T-helper 17 cell (primary cell): ENCODE measurements at regions not wholly inside any gene's neighbourhood (a gene's known extent, or its start where the extent isn't known, plus 50 kb on each side); places are given as distances from the start of the nearest gene placed in this dataset.

Experiments used
- ATAC-seq: fragments of 150-1000 bp; cut with Tn5 transposase; 2 replicates; pipeline ENCODE4 v1.10.0; 2021; ENCODE audit warnings: mild to moderate bottlenecking, moderate library complexity
- DNase-seq, 3 donors: peaks; one replicate each; pipeline versions ENCODE4 v3.0.0 to v3.0.0-alpha.2; 2020 to 2021
- H3K9me3 ChIP-seq: one replicate; pipeline ENCODE4 v1.7.0; 2013; ENCODE audit warnings: low read length, mild to moderate bottlenecking; ENCODE audit not compliant: control insufficient read depth, poor library complexity, severe bottlenecking
- H3K27ac Mint-ChIP-seq: one replicate; pipeline ENCODE4 v1.8.0; 2022; ENCODE audit warnings: mild to moderate bottlenecking, moderate library complexity, mixed read lengths
- H3K27me3 Mint-ChIP-seq: one replicate; pipeline ENCODE4 v1.8.0; 2022; ENCODE audit warnings: mixed read lengths
- H3K36me3 Mint-ChIP-seq: one replicate; pipeline ENCODE4 v1.8.0; 2022; ENCODE audit warnings: low read depth, mixed read lengths
- H3K4me1 Mint-ChIP-seq: one replicate; pipeline ENCODE4 v1.8.0; 2022; ENCODE audit warnings: mild to moderate bottlenecking, mixed read lengths
- H3K4me3 Mint-ChIP-seq: one replicate; pipeline ENCODE4 v1.8.0; 2022; ENCODE audit warnings: mild to moderate bottlenecking, moderate library complexity, mixed read lengths

- Mint-ChIP-seq H3K4me1 (no peaks in the 10 kb centered on the region), H3K4me3 (no peak overlapping the region), H3K36me3 (no peaks in the 10 kb centered on the region), H3K27me3 (no peaks in the 10 kb centered on the region), H3K27ac (no peak overlapping the region)
- peaks cover 3% of the 10 kb centered on the region for H3K9me3 ChIP-seq
- DNase-seq, result no peak
- ATAC-seq, result no peak
These were observed 312.9 kb upstream of the SEMA3A start for GRCh38 chr7:84507529-84507928.

GRCh38 chr7:84506151-84506550 is 311.6 kb upstream of the SEMA3A start:
- peaks cover 3% of the 10 kb centered on the region for H3K9me3 ChIP-seq
- no peaks in the 10 kb centered on the region for H3K27me3 Mint-ChIP-seq
- no peak overlapping the region for H3K4me3 Mint-ChIP-seq
- ATAC-seq (no peak), DNase-seq (no peak)
- no peak overlapping the region for H3K27ac Mint-ChIP-seq
- H3K4me1 Mint-ChIP-seq, result no peaks in the 10 kb centered on the region
- H3K36me3 Mint-ChIP-seq, result no peaks in the 10 kb centered on the region

- Mint-ChIP-seq H3K27me3 (no peaks in the 10 kb centered on the region), H3K4me1 (no peaks in the 10 kb centered on the region), H3K36me3 (no peaks in the 10 kb centered on the region), H3K27ac (no peak overlapping the region), H3K4me3 (no peak overlapping the region)
- DNase-seq, result no peak
- no peak for ATAC-seq
- H3K9me3 ChIP-seq, result peaks cover 3% of the 10 kb centered on the region
These were observed 307.6 kb upstream of the SEMA3A start for GRCh38 chr7:84502239-84502638.

- Mint-ChIP-seq H3K27ac (no peak overlapping the region), H3K4me3 (no peak overlapping the region), H3K36me3 (no peaks in the 10 kb centered on the region), H3K27me3 (no peaks in the 10 kb centered on the region), H3K4me1 (no peaks in the 10 kb centered on the region)
- ATAC-seq (no peak), DNase-seq (no peak)
- H3K9me3 ChIP-seq, result no peaks in the 10 kb centered on the region
These were observed 303.3 kb upstream of the SEMA3A start for GRCh38 chr7:84497873-84498272.

- no peaks in the 10 kb centered on the region for H3K27me3 Mint-ChIP-seq
- H3K9me3 ChIP-seq, result no peaks in the 10 kb centered on the region
- no peaks in the 10 kb centered on the region for H3K36me3 Mint-ChIP-seq
- ATAC-seq (no peak), DNase-seq (no peak)
- H3K4me3 Mint-ChIP-seq, result no peak overlapping the region
- H3K4me1 Mint-ChIP-seq, result no peaks in the 10 kb centered on the region
- H3K27ac Mint-ChIP-seq, result no peak overlapping the region
These were observed 300.5 kb upstream of the SEMA3A start for GRCh38 chr7:84495128-84495527.

- no peak for ATAC-seq
- H3K4me3 Mint-ChIP-seq, result no peak overlapping the region
These were observed 297.8 kb upstream of the SEMA3A start for GRCh38 chr7:84492098-84493034.

GRCh38 chr7:84490661-84491060 is 296.1 kb upstream of the SEMA3A start:
- Mint-ChIP-seq H3K27ac (no peak overlapping the region), H3K27me3 (no peaks in the 10 kb centered on the region), H3K36me3 (no peaks in the 10 kb centered on the region), H3K4me3 (no peak overlapping the region), H3K4me1 (no peaks in the 10 kb centered on the region)
- no peak for ATAC-seq
- H3K9me3 ChIP-seq, result no peaks in the 10 kb centered on the region
- DNase-seq, result no peak

More at GRCh38 chr7:84492098-84493034, 297.8 kb upstream of the SEMA3A start:
- Mint-ChIP-seq H3K27ac (no peak overlapping the region), H3K36me3 (no peaks in the 10 kb centered on the region), H3K27me3 (no peaks in the 10 kb centered on the region), H3K4me1 (no peaks in the 10 kb centered on the region)
- no peak for DNase-seq
- H3K9me3 ChIP-seq, result no peaks in the 10 kb centered on the region

GRCh38 chr7:84484502-84485079 is 290.0 kb upstream of the SEMA3A start:
- no peaks in the 10 kb centered on the region for H3K4me1 Mint-ChIP-seq
- no peak overlapping the region for H3K27ac Mint-ChIP-seq
- H3K9me3 ChIP-seq, result no peaks in the 10 kb centered on the region
- no peaks in the 10 kb centered on the region for H3K27me3 Mint-ChIP-seq
- ATAC-seq, result no peak
- H3K4me3 Mint-ChIP-seq, result no peak overlapping the region
- DNase-seq, result no peak
- no peaks in the 10 kb centered on the region for H3K36me3 Mint-ChIP-seq

- DNase-seq (no peak), ATAC-seq (no peak)
- no peak overlapping the region for H3K4me3 Mint-ChIP-seq
- H3K27me3 Mint-ChIP-seq, result no peaks in the 10 kb centered on the region
- no peaks in the 10 kb centered on the region for H3K4me1 Mint-ChIP-seq
- no peaks in the 10 kb centered on the region for H3K36me3 Mint-ChIP-seq
- H3K27ac Mint-ChIP-seq, result no peak overlapping the region
- no peaks in the 10 kb centered on the region for H3K9me3 ChIP-seq
These were observed 287.9 kb upstream of the SEMA3A start for GRCh38 chr7:84482476-84482875.

- no peaks in the 10 kb centered on the region for H3K9me3 ChIP-seq
- Mint-ChIP-seq H3K4me1 (no peaks in the 10 kb centered on the region), H3K27me3 (no peaks in the 10 kb centered on the region), H3K27ac (no peak overlapping the region), H3K4me3 (no peak overlapping the region), H3K36me3 (no peaks in the 10 kb centered on the region)
- ATAC-seq (no peak), DNase-seq (no peak)
These were observed 284.5 kb upstream of the SEMA3A start for GRCh38 chr7:84479059-84479458.

- H3K4me1 Mint-ChIP-seq, result no peaks in the 10 kb centered on the region
These were observed 283.3 kb upstream of the SEMA3A start for GRCh38 chr7:84477786-84478478.

GRCh38 chr7:84474436-84474835 is 279.8 kb upstream of the SEMA3A start:
- no peaks in the 10 kb centered on the region for H3K4me1 Mint-ChIP-seq
- ATAC-seq (no peak), DNase-seq (no peak)
- H3K27me3 Mint-ChIP-seq, result no peaks in the 10 kb centered on the region
- H3K36me3 Mint-ChIP-seq, result no peaks in the 10 kb centered on the region
- H3K9me3 ChIP-seq, result no peaks in the 10 kb centered on the region
- H3K27ac Mint-ChIP-seq, result no peak overlapping the region
- no peak overlapping the region for H3K4me3 Mint-ChIP-seq

More at GRCh38 chr7:84477786-84478478, 283.3 kb upstream of the SEMA3A start:
- Mint-ChIP-seq H3K4me3 (no peak overlapping the region), H3K27ac (no peak overlapping the region), H3K36me3 (no peaks in the 10 kb centered on the region), H3K27me3 (no peaks in the 10 kb centered on the region)
- DNase-seq, result no peak
- H3K9me3 ChIP-seq, result no peaks in the 10 kb centered on the region
- ATAC-seq, result no peak

GRCh38 chr7:84471576-84471975 is 277.0 kb upstream of the SEMA3A start:
- no peaks in the 10 kb centered on the region for H3K27me3 Mint-ChIP-seq
- H3K4me1 Mint-ChIP-seq, result no peaks in the 10 kb centered on the region
- ATAC-seq (no peak), DNase-seq (no peak)
- H3K36me3 Mint-ChIP-seq, result no peaks in the 10 kb centered on the region
- H3K4me3 Mint-ChIP-seq, result no peak overlapping the region
- H3K27ac Mint-ChIP-seq, result no peak overlapping the region
- H3K9me3 ChIP-seq, result no peaks in the 10 kb centered on the region
